ENCODE measurements at regions not wholly inside any gene's neighbourhood (a gene's known extent, or its start where the extent isn't known, plus 50 kb on each side); places are given as distances from the start of the nearest gene placed in this dataset.
"Not testable (repeated sequence)": the region's sequence is repeated elsewhere in the genome, so short reads cannot be mapped to it uniquely, and the experiment has no call there.

- H3K27me3 Mint-ChIP-seq (ENCODE audit: insufficient read depth); DNase-seq; H3K4me3 Mint-ChIP-seq; H3K27ac Mint-ChIP-seq: not testable (repeated sequence)
- Mint-ChIP-seq H3K36me3 (ENCODE audit: low read depth) (peaks cover 14% of the 10 kb centered on the region), H3K9me3 (peaks cover 11% of the 10 kb centered on the region), H3K4me1 (ENCODE audit: low read depth) (peaks cover 25% of the 10 kb centered on the region)
Observed at GRCh38 chr2:55124682-55125081, 74.4 kb upstream of the RTN4 start.

- Mint-ChIP-seq H3K27me3 (ENCODE audit: insufficient read depth) (peaks cover 3% of the 10 kb centered on the region), H3K4me3 (no peak overlapping the region), H3K27ac (no peak overlapping the region)
Observed at GRCh38 chr2:55123851-55124269, 73.6 kb upstream of the RTN4 start.

GRCh38 chr2:55120634-55121359 lies 70.5 kb upstream of the RTN4 start:
- DNase-seq: peak; percentile 33
- peak overlapping the region; percentile 24 for H3K4me3 Mint-ChIP-seq

More at GRCh38 chr2:55123851-55124269, 73.6 kb upstream of the RTN4 start:
- Mint-ChIP-seq H3K36me3 (ENCODE audit: low read depth) (peaks cover 14% of the 10 kb centered on the region), H3K4me1 (ENCODE audit: low read depth) (peaks cover 29% of the 10 kb centered on the region), H3K9me3 (peaks cover 11% of the 10 kb centered on the region)
- no peak for DNase-seq
- TF ChIP-seq CTCF (IDR thresholded peaks at IDR 0.05): no peak

GRCh38 chr2:55119711-55120487 lies 69.6 kb upstream of the RTN4 start:
- Mint-ChIP-seq H3K27ac (peak overlapping the region; percentile 70), H3K36me3 (ENCODE audit: low read depth) (peaks cover 10% of the 10 kb centered on the region), H3K4me1 (ENCODE audit: low read depth) (peaks cover 57% of the 10 kb centered on the region), H3K4me3 (peak overlapping the region; percentile 24; the same call in 1 of the 2 replicates), H3K9me3 (peaks cover 8% of the 10 kb centered on the region), H3K27me3 (ENCODE audit: insufficient read depth) (peaks cover 5% of the 10 kb centered on the region)
- DNase-seq: no peak
- TF ChIP-seq CTCF (IDR thresholded peaks at IDR 0.05): no peak

More at GRCh38 chr2:55120634-55121359, 70.5 kb upstream of the RTN4 start:
- peaks cover 14% of the 10 kb centered on the region for H3K36me3 Mint-ChIP-seq (ENCODE audit: low read depth)
- H3K9me3 Mint-ChIP-seq: peaks cover 11% of the 10 kb centered on the region
- peak overlapping the region; percentile 70 for H3K27ac Mint-ChIP-seq
- peaks cover 48% of the 10 kb centered on the region for H3K4me1 Mint-ChIP-seq (ENCODE audit: low read depth)
- peaks cover 5% of the 10 kb centered on the region for H3K27me3 Mint-ChIP-seq (ENCODE audit: insufficient read depth)
- TF ChIP-seq CTCF (IDR thresholded peaks at IDR 0.05): no peak

GRCh38 chr2:55118643-55119083 lies 68.4 kb upstream of the RTN4 start:
- no peak for DNase-seq
- no peaks in the 10 kb centered on the region for H3K9me3 Mint-ChIP-seq
- no peak for TF ChIP-seq CTCF (IDR thresholded peaks at IDR 0.05)
- H3K27ac Mint-ChIP-seq: no peak overlapping the region
- H3K4me1 Mint-ChIP-seq (ENCODE audit: low read depth): peaks cover 63% of the 10 kb centered on the region
- H3K36me3 Mint-ChIP-seq (ENCODE audit: low read depth): no peaks in the 10 kb centered on the region
- H3K4me3 Mint-ChIP-seq: no peak overlapping the region
- peaks cover 4% of the 10 kb centered on the region; the same call in 1 of the 2 replicates for H3K27me3 Mint-ChIP-seq (ENCODE audit: insufficient read depth)

GRCh38 chr2:55116966-55117365 lies 66.7 kb upstream of the RTN4 start:
- Mint-ChIP-seq H3K4me1 (ENCODE audit: low read depth) (peaks cover 73% of the 10 kb centered on the region), H3K27ac (0 out of 2 replicates have a peak overlapping the region, but pooled peaks have one; percentile 11), H3K27me3 (ENCODE audit: insufficient read depth) (peaks cover 5% of the 10 kb centered on the region; the same call in 1 of the 2 replicates), H3K9me3 (no peaks in the 10 kb centered on the region), H3K4me3 (no peak overlapping the region), H3K36me3 (ENCODE audit: low read depth) (no peaks in the 10 kb centered on the region)
- no peak for DNase-seq
- no peak for TF ChIP-seq CTCF (IDR thresholded peaks at IDR 0.05)

All from HFFc6 (cell line).